ENCODE measurements at regions not wholly inside any gene's neighbourhood (a gene's known extent, or its start where the extent isn't known, plus 50 kb on each side); places are given as distances from the start of the nearest gene placed in this dataset.

- H3K27ac Mint-ChIP-seq = no peak overlapping the region
- DNase-seq = no peak
- H3K9me3 Mint-ChIP-seq = peaks cover 7 to 23% (median 13%) of the 10 kb centered on the region in 6 donors
- H3K36me3 Mint-ChIP-seq = no peaks in the 10 kb centered on the region
- H3K27me3 Mint-ChIP-seq (ENCODE audit: low read depth in 3 of 3) = no peaks in the 10 kb centered on the region
- no peaks in the 10 kb centered on the region for H3K4me1 Mint-ChIP-seq
- no peak overlapping the region for H3K4me3 Mint-ChIP-seq
Measured at GRCh38 chr4:138062929-138063328, 179.2 kb downstream of the SLC7A11 start.

GRCh38 chr4:138056541-138056940, 185.6 kb downstream of the SLC7A11 start:
- H3K9me3 Mint-ChIP-seq = peaks cover 0 to 22% (median 2%) of the 10 kb centered on the region in 6 donors
- no peaks in the 10 kb centered on the region for H3K36me3 Mint-ChIP-seq
- H3K27ac Mint-ChIP-seq = no peak overlapping the region
- no peak for DNase-seq
- no peak overlapping the region for H3K4me3 Mint-ChIP-seq
- peaks cover 0 to 4% (median 0%) of the 10 kb centered on the region in 3 donors for H3K27me3 Mint-ChIP-seq (ENCODE audit: low read depth in 3 of 3)
- H3K4me1 Mint-ChIP-seq = no peaks in the 10 kb centered on the region

GRCh38 chr4:138055890-138056289, 186.3 kb downstream of the SLC7A11 start:
- no peak for DNase-seq
- no peak overlapping the region for H3K27ac Mint-ChIP-seq
- H3K27me3 Mint-ChIP-seq (ENCODE audit: low read depth in 3 of 3) = peaks cover 0 to 4% (median 0%) of the 10 kb centered on the region in 3 donors
- peaks cover 0 to 22% (median 4%) of the 10 kb centered on the region in 6 donors for H3K9me3 Mint-ChIP-seq
- H3K36me3 Mint-ChIP-seq = no peaks in the 10 kb centered on the region
- no peak overlapping the region for H3K4me3 Mint-ChIP-seq
- no peaks in the 10 kb centered on the region for H3K4me1 Mint-ChIP-seq

- peaks cover 4 to 32% (median 5%) of the 10 kb centered on the region in 6 donors for H3K9me3 Mint-ChIP-seq
- H3K4me3 Mint-ChIP-seq = no peak overlapping the region
- peaks cover 0 to 4% (median 0%) of the 10 kb centered on the region in 3 donors for H3K27me3 Mint-ChIP-seq (ENCODE audit: low read depth in 3 of 3)
- H3K4me1 Mint-ChIP-seq = no peaks in the 10 kb centered on the region
- DNase-seq = no peak
- H3K27ac Mint-ChIP-seq = no peak overlapping the region
- H3K36me3 Mint-ChIP-seq = no peaks in the 10 kb centered on the region
Measured at GRCh38 chr4:138053641-138054301, 188.4 kb downstream of the SLC7A11 start.

- no peak overlapping the region for H3K4me3 Mint-ChIP-seq
- H3K27me3 Mint-ChIP-seq (ENCODE audit: low read depth in 3 of 3) = peaks cover 0 to 4% (median 0%) of the 10 kb centered on the region in 3 donors
- H3K27ac Mint-ChIP-seq = no peak overlapping the region
- H3K9me3 Mint-ChIP-seq = peaks cover 4 to 27% (median 5%) of the 10 kb centered on the region in 6 donors
- no peak for DNase-seq
- H3K36me3 Mint-ChIP-seq = no peaks in the 10 kb centered on the region
- no peaks in the 10 kb centered on the region for H3K4me1 Mint-ChIP-seq
Measured at GRCh38 chr4:138052806-138053632, 189.1 kb downstream of the SLC7A11 start.

- H3K4me1 Mint-ChIP-seq = no peaks in the 10 kb centered on the region
- H3K9me3 Mint-ChIP-seq = peaks cover 4 to 27% (median 5%) of the 10 kb centered on the region in 6 donors
- H3K27ac Mint-ChIP-seq = no peak overlapping the region
- H3K27me3 Mint-ChIP-seq (ENCODE audit: low read depth in 3 of 3) = peaks cover 0 to 3% (median 0%) of the 10 kb centered on the region in 3 donors
- DNase-seq = no peak
- H3K36me3 Mint-ChIP-seq = no peaks in the 10 kb centered on the region
- no peak overlapping the region for H3K4me3 Mint-ChIP-seq
Measured at GRCh38 chr4:138051157-138051556, 191.0 kb downstream of the SLC7A11 start.

GRCh38 chr4:138050601-138051000, 191.5 kb downstream of the SLC7A11 start:
- Mint-ChIP-seq H3K4me1 (no peaks in the 10 kb centered on the region), H3K27ac (no peak overlapping the region), H3K9me3 (peaks cover 4 to 27% (median 5%) of the 10 kb centered on the region in 6 donors), H3K4me3 (no peak overlapping the region), H3K27me3 (ENCODE audit: low read depth in 3 of 3) (peaks cover 0 to 3% (median 0%) of the 10 kb centered on the region in 3 donors), H3K36me3 (no peaks in the 10 kb centered on the region)
- no peak for DNase-seq

- no peaks in the 10 kb centered on the region for H3K27me3 Mint-ChIP-seq (ENCODE audit: low read depth in 3 of 3)
- no peaks in the 10 kb centered on the region for H3K36me3 Mint-ChIP-seq
- peaks cover 2 to 24% (median 8%) of the 10 kb centered on the region in 6 donors for H3K9me3 Mint-ChIP-seq
Measured at GRCh38 chr4:138049355-138049754, 192.8 kb downstream of the SLC7A11 start.

GRCh38 chr4:138047290-138047689, 194.9 kb downstream of the SLC7A11 start:
- DNase-seq = no peak
- Mint-ChIP-seq H3K36me3 (no peaks in the 10 kb centered on the region), H3K4me3 (no peak overlapping the region), H3K27me3 (ENCODE audit: low read depth in 3 of 3) (peaks cover 0 to 2% (median 0%) of the 10 kb centered on the region in 3 donors), H3K9me3 (peaks cover 2 to 29% (median 8%) of the 10 kb centered on the region in 6 donors), H3K4me1 (no peaks in the 10 kb centered on the region), H3K27ac (no peak overlapping the region)

More at GRCh38 chr4:138049355-138049754, 192.8 kb downstream of the SLC7A11 start:
- Mint-ChIP-seq H3K4me1 (no peaks in the 10 kb centered on the region), H3K4me3 (no peak overlapping the region), H3K27ac (no peak overlapping the region)
- no peak for DNase-seq

- Mint-ChIP-seq H3K36me3 (no peaks in the 10 kb centered on the region), H3K4me1 (no peaks in the 10 kb centered on the region), H3K27ac (no peak overlapping the region), H3K27me3 (ENCODE audit: low read depth in 3 of 3) (peaks cover 0 to 2% (median 0%) of the 10 kb centered on the region in 3 donors), H3K9me3 (peaks cover 0 to 23% (median 5%) of the 10 kb centered on the region in 6 donors), H3K4me3 (no peak overlapping the region)
- DNase-seq = no peak
Measured at GRCh38 chr4:138045036-138045435, 197.1 kb downstream of the SLC7A11 start.

GRCh38 chr4:138039010-138039409, 203.1 kb downstream of the SLC7A11 start:
- Mint-ChIP-seq H3K9me3 (peaks cover 0 to 10% (median 0%) of the 10 kb centered on the region in 6 donors), H3K27me3 (ENCODE audit: low read depth in 3 of 3) (peaks cover 0 to 2% (median 0%) of the 10 kb centered on the region in 3 donors), H3K4me3 (no peak overlapping the region), H3K27ac (no peak overlapping the region), H3K4me1 (no peaks in the 10 kb centered on the region), H3K36me3 (no peaks in the 10 kb centered on the region)
- no peak for DNase-seq

- no peak overlapping the region for H3K27ac Mint-ChIP-seq
- no peaks in the 10 kb centered on the region for H3K4me1 Mint-ChIP-seq
- H3K27me3 Mint-ChIP-seq (ENCODE audit: low read depth in 3 of 3) = no peaks in the 10 kb centered on the region
- no peaks in the 10 kb centered on the region for H3K9me3 Mint-ChIP-seq
- no peaks in the 10 kb centered on the region for H3K36me3 Mint-ChIP-seq
- DNase-seq = no peak
- no peak overlapping the region for H3K4me3 Mint-ChIP-seq
Measured at GRCh38 chr4:138037696-138038095, 204.5 kb downstream of the SLC7A11 start.

GRCh38 chr4:138035781-138036258, 206.3 kb downstream of the SLC7A11 start:
- Mint-ChIP-seq H3K4me1 (no peaks in the 10 kb centered on the region), H3K9me3 (peaks cover 0 to 2% (median 0%) of the 10 kb centered on the region in 6 donors), H3K36me3 (no peaks in the 10 kb centered on the region), H3K4me3 (no peak overlapping the region), H3K27ac (no peak overlapping the region), H3K27me3 (ENCODE audit: low read depth in 3 of 3) (no peaks in the 10 kb centered on the region)
- DNase-seq = no peak

GRCh38 chr4:138034871-138035270, 207.3 kb downstream of the SLC7A11 start:
- peaks cover 0 to 2% (median 0%) of the 10 kb centered on the region in 6 donors for H3K9me3 Mint-ChIP-seq
- H3K27ac Mint-ChIP-seq = no peak overlapping the region
- no peak for DNase-seq
- no peak overlapping the region for H3K4me3 Mint-ChIP-seq
- no peaks in the 10 kb centered on the region for H3K4me1 Mint-ChIP-seq
- H3K36me3 Mint-ChIP-seq = no peaks in the 10 kb centered on the region
- no peaks in the 10 kb centered on the region for H3K27me3 Mint-ChIP-seq (ENCODE audit: low read depth in 3 of 3)
